Naive B cell (primary cell): ENCODE measurements at regions not wholly inside any gene's neighbourhood (a gene's known extent, or its start where the extent isn't known, plus 50 kb on each side); places are given as distances from the start of the nearest gene placed in this dataset.
"Not testable (repeated sequence)": the region's sequence is repeated elsewhere in the genome, so short reads cannot be mapped to it uniquely, and the experiment has no call there.

Experiments used
- ATAC-seq, 2 donors: fragments of 150-1000 bp; cut with Tn5 transposase; 2 replicates each; pipeline ENCODE4 v1.10.0; 2021; ENCODE audit warnings: low read depth in 2 of 2, mild to moderate bottlenecking in 2 of 2, moderate library complexity in 2 of 2
- DNase-seq: peaks from one replicate; pipeline ENCODE4 v3.0.0; 2022
- H3K27ac Mint-ChIP-seq, 6 donors: one replicate each; pipeline ENCODE4 v1.8.0; 2020 to 2022; ENCODE audit warnings: mild to moderate bottlenecking in 6 of 6, mixed read lengths in 6 of 6, moderate library complexity in 5 of 6, inconsistent platforms in 2 of 6
- H3K27me3 Mint-ChIP-seq, 3 donors: one replicate each; pipeline ENCODE4 v1.8.0; 2021 to 2022; ENCODE audit warnings: mixed read lengths in 3 of 3, mild to moderate bottlenecking in 1 of 3
- H3K36me3 Mint-ChIP-seq, 2 donors: one replicate each; pipeline ENCODE4 v1.8.0; 2020 to 2022; ENCODE audit warnings: mixed read lengths in 2 of 2, inconsistent platforms in 1 of 2, mild to moderate bottlenecking in 1 of 2
- H3K4me1 Mint-ChIP-seq, 3 donors: one replicate each; pipeline ENCODE4 v1.8.0; 2020 to 2022; ENCODE audit warnings: mixed read lengths in 3 of 3, inconsistent platforms in 1 of 3, mild to moderate bottlenecking in 1 of 3, moderate library complexity in 1 of 3
- H3K4me3 Mint-ChIP-seq, 8 donors: one replicate each; pipeline ENCODE4 v1.8.0; 2020 to 2022; ENCODE audit warnings: mild to moderate bottlenecking in 8 of 8, mixed read lengths in 8 of 8, moderate library complexity in 8 of 8, inconsistent platforms in 2 of 8
- H3K9me3 Mint-ChIP-seq, 7 donors: one replicate each; pipeline ENCODE4 v1.8.0; 2020 to 2022; ENCODE audit warnings: mixed read lengths in 7 of 7, mild to moderate bottlenecking in 5 of 7, inconsistent platforms in 2 of 7, moderate library complexity in 1 of 7

DNA sequence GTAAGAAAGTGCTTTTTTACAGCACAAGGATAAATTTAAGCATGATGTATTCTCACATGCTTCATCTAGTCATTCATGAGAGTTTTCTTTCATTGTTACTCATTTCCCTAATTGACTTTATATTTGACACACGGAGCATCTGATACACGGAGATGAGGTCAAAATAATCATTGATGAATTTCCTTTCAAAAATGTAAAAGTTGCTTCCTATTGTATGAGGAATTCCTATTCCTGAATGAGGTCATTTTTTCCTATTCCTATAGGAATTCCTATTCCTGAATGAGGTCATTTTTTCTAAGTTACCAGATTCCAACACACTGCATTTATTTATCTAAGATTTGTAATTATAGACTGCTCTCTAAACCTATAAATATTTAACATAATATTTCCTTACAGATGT lies 316.7 kb upstream of the KITLG start:
- Mint-ChIP-seq H3K36me3 (no peaks in the 10 kb centered on the region), H3K27ac (no peak overlapping the region), H3K27me3 (peaks cover 0 to 3% (median 0%) of the 10 kb centered on the region in 3 donors), H3K9me3 (peaks cover 0 to 2% (median 0%) of the 10 kb centered on the region in 7 donors), H3K4me1 (no peaks in the 10 kb centered on the region), H3K4me3 (no peak overlapping the region)
- no peak for DNase-seq
- no peak for ATAC-seq

DNA sequence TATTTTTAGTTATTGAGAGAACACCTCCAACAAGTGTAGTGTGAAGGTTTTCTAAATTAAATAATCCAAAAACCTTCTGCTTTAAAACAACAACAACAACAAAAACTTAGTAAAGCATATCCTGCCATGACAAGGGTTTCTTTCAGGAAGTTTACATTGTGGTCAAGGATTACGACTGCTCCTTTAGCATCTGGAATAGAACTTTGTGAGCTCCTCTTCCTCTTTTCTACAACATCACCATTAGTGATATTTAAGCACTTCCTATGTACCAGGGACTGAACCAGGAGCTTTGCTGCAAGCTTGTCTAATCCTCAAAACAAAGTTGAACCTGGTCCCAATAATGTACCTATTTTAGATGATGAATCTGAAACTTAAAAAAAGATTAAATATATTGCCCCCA lies 315.4 kb upstream of the KITLG start:
- Mint-ChIP-seq H3K4me1 (no peaks in the 10 kb centered on the region), H3K36me3 (no peaks in the 10 kb centered on the region), H3K27ac (no peak overlapping the region), H3K4me3 (no peak overlapping the region), H3K9me3 (peaks cover 0 to 7% (median 0%) of the 10 kb centered on the region in 7 donors), H3K27me3 (peaks cover 0 to 3% (median 0%) of the 10 kb centered on the region in 3 donors)
- ATAC-seq (no peak), DNase-seq (no peak)

DNA sequence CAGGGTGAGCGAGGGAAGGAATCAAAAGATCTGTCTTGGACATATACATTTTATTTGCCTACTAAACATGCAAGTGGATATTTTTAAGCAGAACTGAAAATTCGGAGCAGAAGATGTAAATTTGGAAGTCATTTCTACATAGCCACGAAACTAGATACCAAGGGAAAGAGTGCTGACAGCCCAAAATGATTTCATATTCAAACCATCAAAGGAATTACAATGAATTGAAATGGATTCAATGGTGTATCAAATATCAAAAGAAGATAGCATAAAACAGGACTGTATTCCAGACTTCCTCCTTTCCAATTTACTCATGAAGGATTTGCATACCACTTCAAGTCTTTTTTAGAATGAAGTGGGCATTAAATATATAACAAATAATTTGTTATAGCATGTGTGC lies 313.5 kb upstream of the KITLG start:
- Mint-ChIP-seq H3K4me3 (no peak overlapping the region), H3K36me3 (no peaks in the 10 kb centered on the region), H3K27me3 (no peaks in the 10 kb centered on the region), H3K27ac (no peak overlapping the region), H3K4me1 (no peaks in the 10 kb centered on the region), H3K9me3 (peaks cover 0 to 7% (median 0%) of the 10 kb centered on the region in 7 donors)
- ATAC-seq (no peak), DNase-seq (no peak)

DNA sequence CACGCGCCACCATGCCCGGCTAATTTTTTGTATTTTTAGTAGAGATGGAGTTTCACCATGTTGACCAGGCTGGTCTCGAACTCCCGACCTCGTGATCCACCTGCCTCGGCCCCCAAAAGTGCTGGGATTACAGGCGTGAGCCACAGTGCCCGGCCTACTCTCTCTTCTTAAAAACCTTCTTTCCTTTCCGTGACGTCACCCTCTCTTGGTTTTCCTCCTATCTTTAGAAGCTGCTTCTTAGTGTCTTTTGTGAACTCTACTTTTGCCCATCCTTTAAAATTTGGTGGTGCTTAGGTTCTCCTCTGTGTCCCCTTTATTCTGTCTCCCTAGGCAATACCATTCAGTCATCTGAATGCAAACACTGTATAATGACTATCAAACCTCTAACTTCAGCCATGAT lies 311.2 kb upstream of the KITLG start:
- ATAC-seq, DNase-seq, H3K9me3 Mint-ChIP-seq, H3K4me3 Mint-ChIP-seq, H3K27ac Mint-ChIP-seq, H3K36me3 Mint-ChIP-seq, H3K4me1 Mint-ChIP-seq, H3K27me3 Mint-ChIP-seq: not testable (repeated sequence)

DNA sequence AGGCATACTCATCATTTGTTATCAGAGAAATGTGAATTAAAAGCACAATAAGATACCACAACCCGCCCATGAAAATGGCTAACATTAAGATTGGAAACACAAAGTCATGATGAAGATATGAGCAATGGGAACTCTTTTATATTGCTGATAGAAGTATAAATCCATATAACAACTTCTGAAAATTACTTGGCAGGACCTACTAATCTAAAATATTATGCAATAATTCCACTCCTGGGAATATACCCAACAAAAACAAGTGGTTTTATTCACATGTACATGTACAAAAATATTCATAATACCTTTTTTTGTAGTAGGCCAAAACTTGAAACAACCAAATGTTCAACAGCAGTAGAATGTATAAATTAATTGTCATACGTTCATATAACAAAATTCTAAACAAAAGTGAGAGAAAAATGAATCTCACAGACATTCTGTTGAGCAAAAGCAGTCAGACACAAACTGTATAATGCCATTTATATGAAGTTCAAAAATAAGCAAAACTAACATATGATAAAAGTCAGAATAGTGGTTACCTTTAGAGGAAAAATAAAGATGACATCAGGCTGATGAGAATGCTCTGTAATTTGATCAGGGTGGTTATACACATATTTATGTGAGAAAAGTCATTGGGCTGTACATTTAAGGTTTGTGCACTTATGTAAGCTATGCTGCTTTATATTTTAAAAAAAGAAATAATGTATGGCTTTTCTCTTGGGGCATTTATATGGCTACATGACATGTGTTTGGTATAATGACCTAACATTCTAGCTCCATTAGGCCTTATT lies 309.2 kb upstream of the KITLG start:
- Mint-ChIP-seq H3K4me3 (no peak overlapping the region), H3K4me1 (no peaks in the 10 kb centered on the region), H3K9me3 (peaks cover 0 to 7% (median 3%) of the 10 kb centered on the region in 7 donors), H3K27ac (no peak overlapping the region), H3K36me3 (no peaks in the 10 kb centered on the region), H3K27me3 (no peaks in the 10 kb centered on the region)
- ATAC-seq (no peak), DNase-seq (no peak)

DNA sequence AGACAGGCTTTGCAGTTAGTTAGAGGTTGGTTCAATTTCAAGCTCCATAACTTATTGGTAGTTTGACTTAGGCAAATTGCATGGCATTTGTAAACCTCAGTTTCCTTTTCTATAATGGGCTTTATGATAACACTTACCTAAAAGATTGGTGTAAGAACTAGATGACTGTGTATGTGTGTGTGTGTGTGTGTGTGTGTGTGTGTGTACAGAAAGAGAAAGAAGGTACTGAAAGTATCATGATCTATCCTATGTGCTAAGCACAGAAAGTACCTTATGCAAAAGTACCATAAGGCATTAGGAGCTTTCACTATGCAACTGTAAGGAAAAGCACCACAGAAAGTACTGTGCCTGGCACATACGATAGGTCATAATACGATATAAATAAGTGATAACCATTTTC lies 304.3 kb upstream of the KITLG start:
- no peak overlapping the region for H3K27ac Mint-ChIP-seq
- no peaks in the 10 kb centered on the region for H3K36me3 Mint-ChIP-seq
- no peak overlapping the region for H3K4me3 Mint-ChIP-seq
- no peaks in the 10 kb centered on the region for H3K27me3 Mint-ChIP-seq
- no peak for DNase-seq
- ATAC-seq: no peak
- no peaks in the 10 kb centered on the region for H3K4me1 Mint-ChIP-seq
- H3K9me3 Mint-ChIP-seq: peaks cover 0 to 5% (median 3%) of the 10 kb centered on the region in 7 donors

DNA sequence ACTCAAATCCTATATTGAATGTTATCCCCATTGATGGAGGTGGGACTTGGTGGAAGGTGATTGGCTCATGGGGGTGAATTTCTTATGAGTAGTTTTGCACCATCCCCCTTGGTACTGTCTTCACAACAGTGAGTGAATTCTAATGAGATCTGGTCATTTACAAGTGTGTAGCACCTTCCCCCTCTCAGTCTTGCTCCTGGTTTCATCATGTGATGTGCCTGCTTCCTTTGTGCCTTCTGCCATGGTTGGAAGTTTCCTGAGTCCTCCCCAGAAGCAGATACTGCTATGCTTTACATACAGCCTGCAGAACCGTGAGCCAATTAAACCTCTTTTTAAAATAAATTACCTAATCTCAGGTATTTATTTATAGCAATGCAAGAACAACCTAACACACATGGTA lies 302.4 kb upstream of the KITLG start:
- DNase-seq (no peak), ATAC-seq (no peak)
- H3K4me1 Mint-ChIP-seq: no peaks in the 10 kb centered on the region
- no peak overlapping the region for H3K4me3 Mint-ChIP-seq
- H3K27ac Mint-ChIP-seq: no peak overlapping the region
- no peaks in the 10 kb centered on the region for H3K36me3 Mint-ChIP-seq
- no peaks in the 10 kb centered on the region for H3K27me3 Mint-ChIP-seq
- peaks cover 0 to 6% (median 3%) of the 10 kb centered on the region in 7 donors for H3K9me3 Mint-ChIP-seq

DNA sequence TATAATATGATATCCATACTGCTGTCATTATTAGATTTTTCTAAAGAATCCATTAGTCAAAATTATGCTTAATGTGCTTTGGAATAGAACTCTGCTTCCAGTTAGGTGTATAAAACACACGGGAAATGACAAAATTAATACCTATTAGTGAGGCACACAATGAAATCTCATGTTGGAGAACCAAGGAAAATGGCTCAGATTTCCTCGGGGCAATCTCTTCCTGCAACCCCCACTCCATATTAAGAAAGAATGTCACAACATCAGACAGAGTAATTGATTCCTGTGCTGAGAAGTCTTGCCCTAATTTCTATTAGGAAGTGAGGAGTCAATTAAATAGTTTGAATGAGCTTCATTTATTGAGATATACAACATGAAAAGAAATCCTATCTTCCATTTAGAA lies 299.8 kb upstream of the KITLG start:
- Mint-ChIP-seq H3K4me3 (no peak overlapping the region), H3K27me3 (peaks cover 0 to 2% (median 0%) of the 10 kb centered on the region in 3 donors), H3K4me1 (no peaks in the 10 kb centered on the region), H3K9me3 (peaks cover 0 to 5% (median 1%) of the 10 kb centered on the region in 7 donors), H3K27ac (no peak overlapping the region), H3K36me3 (no peaks in the 10 kb centered on the region)
- DNase-seq (no peak), ATAC-seq (no peak)

DNA sequence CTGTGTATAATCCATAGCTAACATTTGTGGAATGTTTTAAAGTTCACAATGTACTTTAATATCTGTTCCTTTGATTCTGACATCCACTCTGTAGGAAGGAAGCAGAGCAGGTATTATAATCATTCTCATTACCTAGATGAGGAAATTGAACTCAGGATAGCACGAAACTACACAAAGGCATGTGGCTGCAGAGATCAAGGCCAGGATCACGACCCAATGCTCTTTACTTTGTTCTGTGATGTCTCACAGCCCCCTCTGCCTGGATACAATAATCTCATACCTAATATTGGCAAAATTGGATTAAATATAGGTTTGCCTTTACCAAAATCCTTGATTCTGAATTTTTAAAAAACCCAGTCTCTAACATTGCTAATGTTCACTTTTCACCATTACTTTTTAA lies 298.0 kb upstream of the KITLG start:
- ATAC-seq: no peak
- no peaks in the 10 kb centered on the region for H3K36me3 Mint-ChIP-seq
- DNase-seq: no peak
- H3K27ac Mint-ChIP-seq: no peak overlapping the region
- no peaks in the 10 kb centered on the region for H3K4me1 Mint-ChIP-seq
- H3K9me3 Mint-ChIP-seq: peaks cover 0 to 5% (median 1%) of the 10 kb centered on the region in 7 donors
- H3K27me3 Mint-ChIP-seq: peaks cover 0 to 6% (median 0%) of the 10 kb centered on the region in 3 donors
- H3K4me3 Mint-ChIP-seq: no peak overlapping the region

DNA sequence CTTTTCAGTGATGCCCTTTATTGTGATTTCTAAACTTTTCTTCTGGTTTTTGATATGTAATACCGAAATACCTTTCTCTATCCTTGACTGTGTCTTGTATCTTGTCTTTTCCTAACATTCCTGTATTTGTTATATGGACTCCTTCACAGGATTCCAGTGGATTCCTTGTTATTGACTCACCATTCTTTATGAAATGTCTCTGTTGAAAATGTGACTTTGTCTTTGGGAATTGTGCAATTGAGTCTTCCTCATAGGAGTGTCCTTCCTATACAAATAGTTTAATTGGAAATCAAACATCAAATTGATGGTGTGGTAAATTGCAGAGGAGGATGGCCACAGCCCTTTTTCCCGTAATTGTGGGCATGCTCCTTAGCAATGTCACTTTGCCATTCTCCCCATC lies 296.6 kb upstream of the KITLG start:
- Mint-ChIP-seq H3K27me3 (peaks cover 0 to 6% (median 0%) of the 10 kb centered on the region in 3 donors), H3K36me3 (no peaks in the 10 kb centered on the region), H3K27ac (no peak overlapping the region), H3K4me3 (no peak overlapping the region), H3K9me3 (peaks cover 0 to 4% (median 0%) of the 10 kb centered on the region in 7 donors), H3K4me1 (no peaks in the 10 kb centered on the region)
- DNase-seq: no peak
- ATAC-seq: no peak

DNA sequence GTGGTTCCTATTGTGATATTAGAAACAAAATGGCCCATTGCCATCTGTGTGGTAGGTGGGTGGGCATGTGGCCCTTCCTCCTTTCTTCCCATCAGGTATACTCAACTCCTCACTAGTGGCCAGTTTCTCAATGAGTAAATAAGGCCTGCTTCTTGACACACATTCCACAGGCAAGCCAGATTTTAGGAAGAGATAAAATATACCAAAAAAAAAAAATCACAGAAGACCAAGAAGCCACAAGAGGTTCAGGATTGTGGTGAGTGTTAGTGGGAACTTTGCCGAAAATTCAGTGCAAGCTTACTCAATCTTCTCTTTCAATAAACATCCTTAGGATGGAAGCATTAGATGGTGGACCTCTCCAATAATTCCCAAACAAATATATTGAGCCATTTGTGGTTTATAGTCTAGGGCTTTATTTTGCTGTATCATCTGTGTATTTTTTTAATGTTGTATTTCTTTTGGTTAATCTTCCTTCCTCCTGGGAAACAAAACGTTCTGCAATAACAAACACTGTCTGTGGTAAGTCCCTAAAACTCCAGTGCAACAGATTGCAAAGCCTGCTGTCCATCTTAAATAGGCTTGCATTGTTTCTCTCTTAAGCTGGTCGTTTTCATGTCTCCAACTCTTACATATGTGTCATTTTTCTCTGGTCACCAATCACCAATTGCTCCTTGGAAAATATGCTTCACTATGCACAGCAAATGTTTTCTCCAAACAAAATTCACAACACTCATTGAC lies 289.9 kb upstream of the KITLG start:
- DNase-seq (no peak), ATAC-seq (no peak)
- Mint-ChIP-seq H3K27ac (no peak overlapping the region), H3K9me3 (no peaks in the 10 kb centered on the region), H3K36me3 (no peaks in the 10 kb centered on the region), H3K4me3 (no peak overlapping the region), H3K27me3 (peaks cover 0 to 5% (median 0%) of the 10 kb centered on the region in 3 donors), H3K4me1 (no peaks in the 10 kb centered on the region)

DNA sequence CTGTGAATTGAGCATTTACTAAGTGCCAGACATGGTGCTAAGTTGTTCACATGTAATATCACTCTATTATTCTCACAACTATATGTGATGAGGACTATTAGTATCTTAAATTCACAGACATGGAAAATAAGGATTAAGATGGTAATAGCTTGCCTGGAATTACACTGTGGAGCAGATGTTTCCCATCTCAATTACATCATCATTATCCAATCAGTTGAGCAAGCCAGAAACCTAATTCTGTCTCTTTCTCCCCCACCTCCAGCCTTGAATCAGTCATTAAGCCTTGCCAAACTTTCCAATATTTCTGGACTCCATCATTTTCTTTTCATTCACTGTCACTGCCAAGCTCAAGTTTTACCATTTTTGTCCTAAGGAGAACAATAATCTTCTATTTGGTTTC lies 287.8 kb upstream of the KITLG start:
- DNase-seq (no peak), ATAC-seq (no peak)
- Mint-ChIP-seq H3K27me3 (no peaks in the 10 kb centered on the region), H3K27ac (no peak overlapping the region), H3K4me3 (no peak overlapping the region), H3K4me1 (no peaks in the 10 kb centered on the region), H3K36me3 (no peaks in the 10 kb centered on the region), H3K9me3 (peaks cover 0 to 3% (median 0%) of the 10 kb centered on the region in 7 donors)

DNA sequence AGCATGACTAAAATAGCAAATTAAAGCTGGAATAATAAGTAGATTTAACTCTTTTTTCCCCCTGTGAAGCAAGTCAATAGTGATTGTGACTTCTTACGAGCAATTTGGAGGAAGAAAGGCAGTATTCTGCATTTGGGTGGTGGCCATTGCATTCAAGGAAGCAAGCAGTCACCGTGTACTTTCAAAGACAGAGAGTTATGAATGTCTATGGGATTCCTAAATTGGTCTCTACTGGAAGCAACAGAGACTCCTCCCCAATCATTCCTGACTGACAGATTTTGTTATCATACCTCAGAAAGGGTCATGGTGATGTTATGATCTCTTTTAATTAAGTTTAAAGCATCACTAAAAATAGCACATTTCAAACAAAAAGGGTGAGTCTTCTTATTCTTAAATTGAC lies 287.2 kb upstream of the KITLG start:
- Mint-ChIP-seq H3K4me1 (no peaks in the 10 kb centered on the region), H3K4me3 (no peak overlapping the region), H3K27ac (no peak overlapping the region), H3K27me3 (no peaks in the 10 kb centered on the region), H3K9me3 (peaks cover 0 to 7% (median 1%) of the 10 kb centered on the region in 7 donors), H3K36me3 (no peaks in the 10 kb centered on the region)
- ATAC-seq: no peak
- DNase-seq: no peak

DNA sequence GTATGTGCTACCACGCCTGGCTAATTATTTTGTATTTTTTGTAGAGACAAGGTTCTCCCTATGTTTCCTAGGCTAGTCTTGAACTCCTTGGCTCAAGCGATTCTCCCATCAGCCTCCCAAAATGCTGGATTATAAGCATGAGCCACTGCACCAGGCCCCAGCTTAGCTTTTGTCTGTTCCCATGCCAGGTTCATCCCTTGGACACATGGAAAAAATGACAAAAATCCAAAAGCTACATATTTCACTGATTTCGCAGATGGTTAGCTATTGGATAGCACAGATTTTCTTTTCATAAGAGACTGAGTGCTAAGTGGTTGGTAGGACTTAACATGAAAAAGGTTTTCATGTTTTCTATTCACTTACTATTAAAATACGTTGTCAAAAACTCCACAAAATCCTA lies 286.6 kb upstream of the KITLG start:
- H3K27ac Mint-ChIP-seq: peak overlapping the region in 1 of 6 donors; percentile 27

More for the DNA sequence above, 286.6 kb upstream of the KITLG start:
- Mint-ChIP-seq H3K4me3 (no peak overlapping the region), H3K27me3 (no peaks in the 10 kb centered on the region), H3K36me3 (no peaks in the 10 kb centered on the region), H3K4me1 (no peaks in the 10 kb centered on the region), H3K9me3 (peaks cover 0 to 10% (median 2%) of the 10 kb centered on the region in 7 donors)
- ATAC-seq (no peak), DNase-seq (no peak)
